Right hindlimb (tissue), 1 donor: ENCODE measurements at regions not wholly inside any gene's neighbourhood (a gene's known extent, or its start where the extent isn't known, plus 50 kb on each side); places are given as distances from the start of the nearest gene placed in this dataset.
"Not testable (repeated sequence)": the region's sequence is repeated elsewhere in the genome, so short reads cannot be mapped to it uniquely, and the experiment has no call there.

Experiments used
- DNase-seq: peaks from one replicate; pipeline ENCODE4 v3.0.0-alpha.2; 2018

DNA sequence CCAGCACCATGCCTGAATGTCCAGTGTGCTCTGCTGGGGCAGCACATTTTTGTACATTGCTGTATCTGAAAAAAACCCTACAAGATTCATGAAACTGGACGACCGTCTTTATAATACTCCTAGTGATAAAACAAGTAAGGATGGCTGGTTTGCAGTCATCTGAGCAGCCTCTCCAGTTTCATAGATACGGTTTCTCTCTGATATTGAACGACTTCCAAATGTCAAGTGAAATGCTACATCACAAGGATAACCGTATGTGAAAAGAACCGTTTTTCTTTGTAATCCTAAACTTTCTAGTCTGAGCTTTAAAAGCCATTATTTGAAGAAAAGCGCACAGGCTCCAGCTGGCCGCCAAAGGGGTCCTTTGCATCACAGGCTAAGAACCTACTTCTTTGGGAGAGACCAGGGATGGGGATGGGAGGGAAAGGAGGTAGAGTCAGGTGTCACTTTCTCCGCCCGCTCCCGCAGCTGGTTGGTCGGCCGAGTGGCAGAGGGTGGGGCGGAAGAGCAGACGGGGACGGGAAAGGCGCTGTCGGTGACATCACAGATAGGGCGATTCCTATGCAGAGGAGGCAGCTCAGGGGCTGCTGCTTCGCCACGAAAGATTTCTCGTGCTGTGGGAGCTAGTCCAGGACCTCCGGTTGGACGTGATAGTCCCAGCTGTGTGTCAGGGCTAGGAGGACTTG lies 180.4 kb upstream of the NOTCH2NLA start:
- peak; percentile 60 for DNase-seq

DNA sequence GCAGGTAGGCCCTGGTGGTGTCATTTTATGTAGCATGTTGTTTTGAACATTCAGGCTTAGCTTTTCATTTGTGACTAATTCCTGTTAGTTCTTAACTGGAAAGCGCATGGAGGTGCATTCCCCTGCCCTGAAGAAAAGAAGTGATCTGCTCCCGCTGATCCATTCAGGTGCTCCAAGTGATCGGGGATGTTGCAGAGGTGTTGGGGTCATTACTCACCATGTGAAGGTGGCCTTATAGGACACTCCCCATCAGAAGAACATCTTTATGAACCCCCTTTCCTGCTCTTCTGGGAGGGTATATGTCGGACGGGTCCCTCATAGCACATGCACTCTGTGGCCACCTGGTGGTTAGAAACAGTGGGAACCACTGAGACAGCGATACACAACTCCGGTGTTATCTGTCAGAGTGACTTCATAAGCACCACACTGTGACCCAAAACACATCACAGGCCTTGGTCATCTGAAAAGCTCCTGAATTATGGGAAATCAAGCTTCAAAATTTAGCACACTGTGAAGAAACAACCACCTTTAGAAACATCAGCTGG lies 172.5 kb upstream of the NOTCH2NLA start:
- not testable (repeated sequence) for DNase-seq

DNA sequence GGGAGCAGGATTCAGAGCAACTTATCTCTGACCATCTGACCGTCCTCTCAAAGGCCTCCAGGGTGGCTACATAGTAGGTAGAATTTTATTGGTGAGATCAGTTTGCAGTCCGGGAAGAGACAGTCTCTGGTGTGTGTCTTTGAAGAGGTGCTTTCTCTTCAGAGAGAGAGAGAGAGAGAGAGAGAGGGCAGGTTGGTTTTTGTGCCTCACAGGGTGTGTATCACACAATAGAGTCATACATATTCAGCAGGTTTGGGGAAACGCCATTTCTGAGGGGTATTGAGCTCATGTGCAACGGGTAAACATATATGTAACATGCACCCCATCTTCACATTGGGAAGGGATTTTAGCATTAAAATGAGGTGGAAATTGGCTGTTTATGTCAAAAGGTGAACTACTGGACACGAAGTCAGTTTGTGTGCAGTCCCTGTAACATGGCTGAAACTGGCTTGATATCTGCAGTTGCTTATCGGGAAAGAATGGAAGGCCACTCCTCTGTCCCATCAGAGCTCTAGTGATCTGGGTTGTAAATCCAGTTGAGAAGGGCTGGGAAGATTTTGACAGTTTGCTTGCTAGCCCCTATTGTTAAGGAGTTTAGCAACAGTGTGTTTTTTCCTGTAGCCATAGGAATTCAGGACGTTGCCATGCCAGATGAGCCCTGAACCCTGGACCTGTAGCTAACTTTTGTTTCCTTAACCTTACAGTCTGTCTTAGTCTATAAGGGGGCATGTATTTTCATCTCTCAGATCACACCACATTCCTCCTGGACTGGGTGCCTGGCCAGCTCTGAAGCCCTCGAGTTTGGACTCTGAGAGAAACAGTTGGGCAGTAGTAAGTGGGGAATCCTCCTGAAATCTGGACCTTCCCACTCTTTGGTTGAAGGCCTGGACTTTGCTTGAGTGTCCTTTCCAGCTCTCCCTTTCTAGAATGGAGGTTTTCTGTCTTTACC lies 171.6 kb upstream of the NOTCH2NLA start:
- DNase-seq, result not testable (repeated sequence)

DNA sequence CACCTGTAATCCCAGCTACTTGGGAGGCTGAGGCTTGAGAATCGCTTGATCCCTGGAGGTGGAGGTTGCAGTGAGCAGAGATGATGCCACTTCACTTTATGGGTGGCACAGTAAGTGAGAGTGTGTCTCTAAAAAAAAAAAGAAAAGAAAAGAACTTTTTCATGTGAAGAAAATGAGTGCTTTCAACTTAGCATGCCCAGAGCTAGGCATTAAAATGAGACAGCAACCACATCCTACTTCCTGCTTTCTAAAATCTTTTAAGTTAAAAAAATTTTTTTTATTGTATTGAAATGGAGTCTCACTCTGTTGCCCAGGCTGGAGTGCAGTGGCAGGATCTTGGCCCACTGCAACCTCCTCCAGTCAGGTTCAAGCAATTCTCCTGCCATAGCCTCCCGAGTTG lies 170.4 kb upstream of the NOTCH2NLA start:
- DNase-seq, result not testable (repeated sequence)

DNA sequence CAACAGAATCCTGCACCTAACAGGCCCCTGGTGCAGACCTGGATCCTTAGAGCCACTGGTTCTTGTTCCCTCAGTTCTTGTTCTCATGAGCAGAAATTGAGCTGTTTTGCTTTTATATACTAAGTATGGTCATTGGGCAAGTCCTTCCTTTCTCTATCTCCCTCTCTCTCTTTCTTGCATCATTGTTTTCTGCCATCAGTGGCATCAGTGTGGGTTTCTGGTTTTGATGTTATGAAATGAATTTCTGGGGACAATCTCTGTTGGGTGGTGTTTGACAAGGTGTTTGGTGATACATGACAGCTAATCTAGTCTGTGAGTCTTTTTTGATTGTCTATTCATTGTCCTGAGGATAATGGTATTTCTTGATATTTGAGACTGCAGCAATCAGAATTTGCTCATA lies 168.0 kb upstream of the NOTCH2NLA start:
- DNase-seq, result not testable (repeated sequence)

DNA sequence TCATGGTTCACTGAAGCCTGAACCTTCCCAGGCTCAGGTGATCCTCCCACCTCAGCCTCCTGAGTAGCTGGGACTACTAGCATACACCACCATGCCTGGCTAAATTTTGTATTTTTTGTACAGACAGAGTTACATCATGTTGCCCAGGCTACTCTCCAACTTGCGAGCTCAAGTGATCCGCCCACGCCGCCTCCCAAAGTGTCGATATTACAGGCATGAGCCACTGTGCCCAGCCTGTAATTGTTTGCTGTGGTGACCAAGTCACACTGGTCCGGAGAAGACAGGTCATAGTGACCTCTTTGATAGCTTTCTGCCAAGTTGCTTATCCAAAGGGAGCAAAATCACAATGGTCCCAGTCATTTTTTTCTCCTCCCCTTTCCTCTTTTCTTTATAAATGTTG lies 167.4 kb upstream of the NOTCH2NLA start:
- not testable (repeated sequence) for DNase-seq

DNA sequence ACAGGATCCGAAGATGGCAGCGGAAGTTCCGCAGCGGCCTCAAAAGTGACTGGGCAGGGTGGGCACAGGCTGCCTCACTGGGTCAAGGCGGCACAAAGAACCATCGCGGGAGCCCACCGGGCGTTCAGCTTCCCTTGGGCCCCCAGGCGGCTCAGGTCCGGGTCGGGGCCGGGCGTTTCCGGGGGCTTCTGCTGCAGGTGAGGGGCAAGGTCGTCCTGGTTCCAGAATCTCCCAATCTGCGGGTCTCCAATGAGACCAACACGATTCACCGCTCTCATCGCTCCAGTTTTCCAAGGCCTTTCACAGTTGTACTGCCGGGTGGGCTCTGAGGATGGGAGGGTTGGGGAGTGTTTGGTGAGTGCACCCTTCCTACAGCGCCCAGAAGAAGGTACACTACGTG lies 165.0 kb upstream of the NOTCH2NLA start:
- DNase-seq, result not testable (repeated sequence)

DNA sequence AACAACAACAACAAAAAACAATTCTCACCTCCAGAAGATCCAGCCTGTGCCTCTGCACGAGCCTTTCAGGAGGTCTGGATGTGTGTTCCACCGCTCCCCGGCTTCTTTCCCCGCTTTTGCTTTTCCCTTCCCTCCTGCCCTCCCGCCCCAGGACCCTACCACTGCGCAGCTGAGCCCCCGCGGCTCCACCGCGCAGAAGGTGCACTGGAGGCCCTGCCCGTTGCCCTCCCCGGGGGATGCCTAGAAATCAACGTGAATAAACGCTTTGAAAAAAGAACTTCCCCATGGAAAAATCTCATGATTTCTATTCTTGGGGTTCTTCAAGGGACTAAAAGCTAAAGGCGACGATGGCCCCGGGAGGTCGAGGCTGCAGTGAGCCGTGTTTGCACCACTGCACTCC lies 164.3 kb upstream of the NOTCH2NLA start:
- not testable (repeated sequence) for DNase-seq

DNA sequence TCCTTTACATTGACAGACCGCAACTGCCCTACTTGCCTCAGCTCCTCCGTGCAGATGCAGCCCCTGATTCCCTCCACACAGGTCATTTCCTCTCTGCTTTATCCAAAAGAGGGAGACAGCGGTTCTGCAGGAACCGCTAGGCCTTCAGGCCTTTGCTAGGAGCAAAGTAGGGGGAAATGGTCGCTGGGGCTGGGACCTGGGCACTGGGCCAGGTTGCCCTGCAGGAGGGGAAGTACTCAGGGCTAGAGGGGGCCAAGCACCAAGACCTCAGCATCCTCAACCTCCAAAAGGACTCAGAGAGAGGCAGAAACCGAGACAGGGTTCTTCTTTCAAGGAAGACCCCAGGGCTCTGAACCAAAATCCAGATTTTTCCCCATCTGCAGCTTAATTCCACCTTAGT lies 160.4 kb upstream of the NOTCH2NLA start:
- not testable (repeated sequence) for DNase-seq

DNA sequence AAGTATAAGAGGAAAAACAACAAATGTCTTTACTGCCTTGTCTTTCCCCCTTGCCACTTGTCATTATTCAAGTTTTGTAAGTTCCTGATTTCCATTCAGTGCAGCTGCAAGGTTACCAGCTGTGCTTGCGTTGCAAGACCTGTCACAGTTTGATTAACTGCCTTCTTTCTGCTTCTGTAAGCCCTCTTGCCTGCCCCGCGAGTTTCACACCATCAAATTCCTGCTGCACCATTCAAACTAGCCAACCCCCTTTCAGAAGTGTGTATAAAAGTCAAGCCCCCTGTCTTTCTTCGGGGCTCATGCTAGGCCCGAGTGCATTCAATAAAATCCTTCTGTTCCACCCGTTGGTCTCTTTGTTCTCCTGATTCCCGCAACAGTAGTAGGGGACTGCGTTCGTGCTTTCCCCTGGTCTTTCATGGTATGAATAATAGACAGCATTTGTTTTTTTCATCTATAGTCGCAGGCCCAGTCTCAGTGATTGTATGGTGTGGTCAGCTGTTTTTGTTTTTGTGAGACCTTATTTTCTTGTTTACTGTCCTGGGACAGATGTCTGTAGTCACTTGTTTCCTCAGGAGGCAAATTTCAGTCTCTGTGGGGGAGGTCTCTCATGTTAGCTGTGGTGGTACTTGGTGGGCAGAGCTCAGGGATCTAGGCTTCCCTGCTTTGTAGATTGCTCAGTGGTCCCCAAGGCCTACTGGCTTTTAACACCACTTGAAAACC lies 159.1 kb upstream of the NOTCH2NLA start:
- not testable (repeated sequence) for DNase-seq

DNA sequence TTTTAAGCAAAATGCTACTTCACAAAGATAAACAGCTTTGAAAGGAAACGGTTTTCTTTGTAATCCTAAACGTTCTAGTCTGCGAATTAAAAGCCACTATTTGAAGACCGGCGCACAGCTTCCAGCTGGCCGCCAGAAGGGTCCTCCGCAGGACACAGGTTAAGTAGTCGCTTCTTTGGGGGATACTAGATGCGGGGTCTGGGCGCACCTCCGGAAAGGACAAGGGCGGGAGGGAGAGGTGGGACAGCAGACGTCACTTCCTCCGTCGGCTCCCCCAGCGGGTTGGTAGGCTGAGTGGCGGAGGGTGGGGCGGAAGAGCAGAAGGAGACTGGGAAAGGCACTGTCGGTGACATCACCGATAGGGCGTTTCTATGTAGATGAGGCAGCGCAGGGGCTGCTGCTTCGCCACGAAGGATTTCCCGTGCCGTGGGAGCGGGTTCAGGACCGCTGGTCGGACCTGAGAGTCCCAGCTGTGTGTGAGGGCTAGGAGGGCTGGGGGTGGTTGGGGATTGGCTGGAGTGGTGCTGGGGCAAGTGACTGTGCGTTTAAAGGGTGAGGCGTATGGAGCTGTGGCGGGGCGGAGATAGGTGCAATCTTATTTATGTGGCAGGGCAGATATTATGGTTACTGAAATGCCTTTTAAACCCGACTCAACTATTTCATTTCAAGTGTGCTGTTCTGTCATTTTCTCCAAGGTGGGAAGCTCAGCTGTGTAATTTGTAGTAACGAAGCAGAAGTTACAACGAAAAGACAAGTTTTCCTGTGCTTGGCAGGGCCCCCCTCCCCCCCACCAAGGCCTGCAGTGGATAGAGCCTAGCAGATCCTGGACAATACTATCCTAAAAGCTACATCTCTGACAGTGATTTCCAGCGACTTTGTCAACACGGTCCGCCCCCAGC lies 158.3 kb upstream of the NOTCH2NLA start:
- DNase-seq, result peak; percentile 91

DNA sequence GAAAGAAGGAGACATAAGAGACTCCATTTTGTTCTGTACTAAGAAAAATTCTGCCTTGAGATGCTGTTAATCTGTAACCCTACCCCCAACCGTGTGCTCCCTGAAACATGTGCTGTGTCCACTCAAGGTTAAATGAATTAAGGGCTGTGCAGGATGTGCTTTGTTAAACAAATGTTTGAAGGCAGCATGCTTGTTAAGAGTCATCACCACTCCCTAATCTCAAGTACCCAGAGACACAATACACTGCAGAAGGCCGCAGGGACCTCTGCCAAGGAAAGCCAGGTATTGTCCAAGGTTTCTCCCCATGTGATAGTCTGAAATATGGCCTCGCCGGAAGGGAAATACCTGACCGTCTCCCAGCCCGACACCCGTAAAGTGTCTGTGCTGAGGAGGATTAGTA lies 152.4 kb upstream of the NOTCH2NLA start:
- DNase-seq, result not testable (repeated sequence)

DNA sequence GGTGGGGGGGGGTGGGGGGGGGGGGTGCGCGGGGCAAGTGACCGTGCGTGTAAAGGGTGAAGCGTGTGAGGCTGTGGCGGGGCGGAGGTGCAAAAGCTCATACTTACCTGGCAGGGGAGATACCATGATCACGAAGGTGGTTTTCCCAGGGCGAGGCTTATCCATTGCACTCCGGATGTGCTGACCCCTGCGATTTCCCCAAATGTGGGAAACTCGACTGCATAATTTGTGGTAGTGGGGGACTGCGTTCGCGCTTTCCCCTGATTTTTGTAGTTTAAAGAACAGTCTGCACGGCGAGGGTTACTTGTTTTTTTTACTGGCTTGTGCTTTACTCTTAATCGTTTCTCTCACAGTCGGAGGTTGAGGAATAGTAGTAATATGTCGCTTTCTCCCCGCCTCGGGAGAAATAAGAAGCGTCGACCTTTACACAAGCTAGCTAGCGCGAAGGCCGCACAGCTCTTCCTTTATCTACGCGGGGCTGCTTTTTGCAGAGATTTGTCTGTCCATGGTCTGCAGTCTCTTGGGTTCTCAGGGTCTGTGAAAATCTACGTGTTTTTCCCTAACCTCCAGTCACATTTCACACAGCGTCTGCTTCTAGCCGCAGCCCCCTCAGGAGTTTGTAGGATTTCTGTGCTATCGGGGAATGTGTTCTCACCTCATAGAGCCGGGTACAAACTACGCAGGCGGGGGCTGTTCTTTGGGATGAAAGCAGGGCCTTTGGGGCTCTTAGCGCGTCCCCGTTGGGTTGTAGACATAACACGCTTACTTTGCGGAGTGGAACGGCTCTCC lies 148.1 kb upstream of the NOTCH2NLA start:
- peak; percentile 92 for DNase-seq

DNA sequence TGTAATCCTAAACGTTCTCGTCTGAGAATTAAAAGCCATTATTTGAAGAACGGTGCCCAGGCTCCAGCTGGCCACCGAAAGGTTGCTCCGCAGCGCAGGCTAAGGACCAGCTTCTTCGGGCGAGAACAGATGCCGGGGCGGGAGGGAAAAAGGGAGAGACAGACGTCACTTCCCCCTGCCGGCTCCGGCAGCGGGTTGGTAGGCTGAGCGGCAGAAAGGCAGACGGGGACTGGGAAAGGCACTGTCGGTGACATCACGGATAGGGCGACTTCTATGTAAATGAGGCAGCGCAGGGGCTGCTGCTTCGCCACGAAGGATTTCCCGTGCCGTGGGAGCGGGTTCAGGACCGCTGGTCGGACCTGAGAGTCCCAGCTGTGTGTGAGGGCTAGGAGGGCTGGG lies 147.5 kb upstream of the NOTCH2NLA start:
- peak; percentile 89 for DNase-seq

DNA sequence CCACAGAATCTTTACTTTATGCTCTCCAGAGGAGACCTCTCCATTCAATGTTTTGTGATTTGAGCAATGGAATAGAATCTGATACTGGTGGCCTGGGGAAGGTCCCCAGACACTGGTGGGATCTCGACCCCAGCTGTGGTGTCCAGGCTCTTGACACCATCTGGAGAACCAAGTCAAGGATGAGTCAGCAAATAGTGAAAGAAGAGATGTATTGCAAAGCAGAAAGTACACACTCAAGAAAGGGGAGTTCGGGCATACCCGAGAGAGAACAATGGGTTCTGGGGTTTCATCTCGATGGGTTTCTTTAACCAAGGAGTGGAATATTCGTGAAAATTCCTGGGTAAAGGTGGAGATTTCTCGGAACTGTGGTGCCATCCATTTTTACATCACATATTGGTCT lies 146.3 kb upstream of the NOTCH2NLA start:
- not testable (repeated sequence) for DNase-seq

DNA sequence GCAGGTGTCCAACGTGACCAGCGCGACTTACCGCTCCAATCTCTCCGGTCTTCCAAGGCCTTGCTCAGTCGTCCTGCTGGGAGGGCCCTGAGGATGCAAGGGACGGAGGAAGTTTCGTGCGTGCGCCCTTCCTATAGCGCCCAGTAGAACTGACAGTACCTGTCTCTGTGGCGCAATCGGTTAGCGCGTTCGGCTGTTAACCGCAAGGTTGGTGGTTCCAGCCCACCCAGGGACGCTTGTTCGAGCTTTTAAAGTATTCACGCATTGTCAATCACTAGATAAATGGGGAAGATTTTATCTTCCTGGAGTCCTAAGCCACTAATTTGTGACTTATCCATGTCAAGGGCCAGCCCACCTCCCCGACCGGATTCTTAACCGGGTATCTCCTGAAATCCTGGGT lies 141.1 kb upstream of the NOTCH2NLA start:
- DNase-seq, result peak; percentile 57

DNA sequence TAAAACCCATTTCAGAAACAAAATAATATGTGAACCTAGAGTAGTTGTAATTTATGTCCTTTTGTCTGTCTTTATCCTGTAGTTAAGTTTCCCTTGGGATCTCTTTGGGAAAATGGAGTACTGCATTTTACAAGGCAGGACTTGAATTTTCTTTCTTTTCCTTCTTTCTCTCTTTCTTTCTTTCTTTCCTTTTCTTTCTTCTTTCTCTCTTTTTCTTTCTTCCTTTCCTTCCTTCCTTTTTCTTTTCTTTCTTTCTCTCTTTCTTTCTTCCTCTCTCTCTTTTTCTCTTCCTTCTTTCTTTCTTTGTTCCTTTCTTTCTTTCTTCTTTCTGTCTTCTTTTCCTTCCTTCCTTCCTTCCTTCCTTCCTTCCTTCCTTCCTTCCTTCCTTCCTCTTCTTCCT lies 126.6 kb upstream of the NOTCH2NLA start:
- DNase-seq, result not testable (repeated sequence)

DNA sequence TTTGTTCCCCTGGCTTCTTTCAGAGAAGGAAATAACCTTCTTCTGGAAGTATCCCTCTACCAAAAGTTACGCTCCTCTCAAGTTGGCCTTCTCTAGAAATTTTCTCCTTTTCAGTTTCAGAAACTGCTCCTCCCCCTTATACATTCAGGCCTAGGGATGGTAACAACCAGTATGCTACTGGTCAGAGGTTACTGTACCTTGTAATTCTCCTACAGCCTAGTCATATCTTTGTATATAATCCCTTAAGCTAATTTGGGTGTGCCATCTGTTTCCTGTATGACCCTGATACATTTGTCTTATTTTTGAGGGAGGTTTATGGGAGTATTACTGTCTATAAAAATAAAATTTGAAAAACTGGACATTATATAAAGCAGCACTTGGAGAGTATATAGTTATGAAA lies 98.0 kb upstream of the NOTCH2NLA start:
- DNase-seq, result not testable (repeated sequence)

DNA sequence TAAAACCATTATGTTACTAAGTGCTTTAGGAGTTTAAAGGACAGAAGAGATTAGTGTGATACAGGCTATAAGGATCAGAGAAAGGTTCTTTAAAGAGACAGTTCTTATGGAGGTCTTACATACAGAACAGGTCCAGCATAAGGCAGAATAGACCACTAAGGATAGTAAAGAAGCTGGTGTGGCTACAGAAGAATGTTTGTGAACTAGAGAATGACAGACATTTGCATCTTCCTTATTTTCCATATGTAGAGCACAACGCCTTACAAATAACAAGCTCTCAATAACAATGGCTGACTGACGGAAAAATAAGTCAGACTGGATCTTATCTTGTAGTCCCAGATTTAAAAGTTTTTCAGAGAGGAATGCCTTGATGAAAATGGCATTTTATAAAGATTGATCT lies 95.6 kb upstream of the NOTCH2NLA start:
- DNase-seq, result not testable (repeated sequence)

DNA sequence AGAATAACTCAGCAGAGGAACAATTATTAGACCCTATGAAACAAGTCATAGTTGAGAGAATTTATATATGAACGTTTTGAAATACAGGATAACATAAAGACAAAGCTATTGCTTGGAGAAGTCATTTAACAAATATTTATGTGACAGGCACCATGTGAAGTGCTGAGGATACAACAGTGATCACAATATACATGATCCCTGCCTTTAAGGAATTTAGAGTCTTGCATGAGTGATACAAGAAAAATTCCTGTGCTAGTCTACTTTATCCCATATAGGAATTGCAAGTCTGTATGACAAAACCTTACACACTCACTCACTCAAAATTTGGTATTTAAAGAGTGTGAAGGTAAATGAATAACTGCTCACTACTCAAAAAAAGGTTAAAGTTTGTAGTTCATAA lies 94.5 kb upstream of the NOTCH2NLA start:
- not testable (repeated sequence) for DNase-seq

DNA sequence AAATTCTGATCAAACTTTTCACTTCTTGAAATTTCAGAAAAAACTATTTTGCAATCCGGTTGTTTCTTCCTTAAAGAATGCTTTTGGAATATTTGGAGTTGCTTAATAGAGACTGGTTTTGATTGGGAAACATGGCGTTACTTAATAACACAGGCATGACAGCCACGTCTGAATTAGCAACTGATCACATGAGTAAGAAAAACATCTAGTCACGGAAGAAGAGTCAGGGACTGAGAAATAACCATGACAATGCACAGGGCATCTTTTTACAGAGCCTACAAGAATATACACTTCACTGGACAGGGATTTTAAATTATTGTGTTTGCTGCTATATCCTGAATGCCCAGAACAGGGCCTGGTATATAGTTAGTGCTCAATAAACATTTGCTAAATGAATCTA lies 94.1 kb upstream of the NOTCH2NLA start:
- not testable (repeated sequence) for DNase-seq
